ENCODE measurements at regions not wholly inside any gene's neighbourhood (a gene's known extent, or its start where the extent isn't known, plus 50 kb on each side); places are given as distances from the start of the nearest gene placed in this dataset.

DNA sequence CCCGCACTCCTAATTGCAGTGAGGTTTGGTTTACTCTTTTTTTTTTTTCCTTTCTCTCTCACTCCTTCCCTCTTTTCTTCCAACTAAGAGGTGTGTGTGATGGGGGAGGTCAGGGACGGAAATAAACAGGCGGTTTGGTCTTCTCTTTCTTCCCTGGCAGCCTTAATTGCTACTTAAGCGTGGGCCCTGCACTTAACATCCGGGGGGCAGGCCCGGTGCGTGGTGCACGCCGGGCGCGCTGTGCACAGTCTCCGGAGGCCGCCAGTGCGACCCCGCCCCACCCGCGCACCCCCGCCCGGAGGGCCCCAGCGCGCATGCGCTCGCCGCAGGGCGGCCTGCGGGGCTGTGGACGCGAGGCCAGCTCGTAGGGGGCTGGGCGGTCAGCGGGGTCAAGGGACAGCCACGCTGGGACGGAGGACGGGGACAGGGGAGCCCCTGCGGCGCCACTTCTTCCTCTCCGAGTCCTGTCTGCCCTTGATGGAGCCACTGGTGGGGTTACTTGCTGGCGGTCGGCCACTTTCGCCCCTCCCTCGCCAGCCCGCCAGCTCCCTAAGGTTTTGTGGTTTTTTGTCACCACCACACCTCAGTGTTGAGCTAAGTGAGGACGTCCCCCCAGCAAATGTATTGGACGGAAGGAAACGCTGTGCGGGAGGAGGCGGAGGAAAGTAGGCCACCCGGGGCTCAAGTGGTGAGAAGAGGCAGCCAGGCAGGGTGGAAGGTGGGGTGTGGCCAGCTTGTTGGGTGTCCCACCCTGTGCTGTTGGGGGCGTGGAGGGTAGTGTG is 120.9 kb downstream of the MRM1 start:
- no peaks in the 10 kb centered on the region for H3K36me3 ChIP-seq
- peak overlapping the region; percentile 17 to 60 (median 44) for H3K4me3 ChIP-seq
- H3K27ac ChIP-seq, result peak overlapping the region in 3 of 12 donors; percentile 3 to 61 (median 11)
- intact Hi-C loops (cut with DNase I), result no loop called here
- peaks cover 0 to 9% (median 3%) of the 10 kb centered on the region in 12 donors for H3K4me1 ChIP-seq
- DNase-seq (peak; percentile 38 to 83 (median 53)), ATAC-seq (peak in 3 of 4 donors; percentile 65 to 88 (median 84))
- TF ChIP-seq, protein P1, sequence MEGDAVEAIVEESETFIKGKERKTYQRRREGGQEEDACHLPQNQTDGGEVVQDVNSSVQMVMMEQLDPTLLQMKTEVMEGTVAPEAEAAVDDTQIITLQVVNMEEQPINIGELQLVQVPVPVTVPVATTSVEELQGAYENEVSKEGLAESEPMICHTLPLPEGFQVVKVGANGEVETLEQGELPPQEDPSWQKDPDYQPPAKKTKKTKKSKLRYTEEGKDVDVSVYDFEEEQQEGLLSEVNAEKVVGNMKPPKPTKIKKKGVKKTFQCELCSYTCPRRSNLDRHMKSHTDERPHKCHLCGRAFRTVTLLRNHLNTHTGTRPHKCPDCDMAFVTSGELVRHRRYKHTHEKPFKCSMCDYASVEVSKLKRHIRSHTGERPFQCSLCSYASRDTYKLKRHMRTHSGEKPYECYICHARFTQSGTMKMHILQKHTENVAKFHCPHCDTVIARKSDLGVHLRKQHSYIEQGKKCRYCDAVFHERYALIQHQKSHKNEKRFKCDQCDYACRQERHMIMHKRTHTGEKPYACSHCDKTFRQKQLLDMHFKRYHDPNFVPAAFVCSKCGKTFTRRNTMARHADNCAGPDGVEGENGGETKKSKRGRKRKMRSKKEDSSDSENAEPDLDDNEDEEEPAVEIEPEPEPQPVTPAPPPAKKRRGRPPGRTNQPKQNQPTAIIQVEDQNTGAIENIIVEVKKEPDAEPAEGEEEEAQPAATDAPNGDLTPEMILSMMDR (IDR thresholded peaks at IDR 0.05), result no peak
- peak in 1 of 2 donors; percentile 13 for TF ChIP-seq POLR2A (IDR thresholded peaks at IDR 0.05)
- H3K9me3 ChIP-seq, result no peaks in the 10 kb centered on the region
- H3K27me3 ChIP-seq, result peaks cover 0 to 31% (median 0%) of the 10 kb centered on the region in 9 donors
- WGBS, 4 donors, result 8 to 13% (median 10%) methylated on average over 32 to 49 of the region's 49 CpGs

DNA sequence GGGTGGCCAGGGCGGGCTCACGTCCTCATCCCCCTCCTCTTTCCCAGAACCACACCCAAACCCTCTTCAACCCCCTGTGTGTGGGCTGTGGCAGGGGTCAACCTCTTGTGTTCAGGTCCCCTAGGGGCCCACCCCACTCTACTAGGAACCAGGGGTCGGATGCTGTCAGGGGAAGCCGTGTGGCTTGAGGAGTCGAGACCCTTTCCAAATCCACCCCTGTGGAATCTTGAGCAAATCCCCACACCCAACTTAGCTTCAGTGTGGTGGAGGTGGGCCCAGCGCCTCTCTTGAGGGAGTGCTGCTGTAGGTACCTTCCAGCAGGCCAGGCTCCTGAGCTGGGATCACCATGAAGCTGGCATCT is 121.5 kb downstream of the MRM1 start:
- no peaks in the 10 kb centered on the region for H3K36me3 ChIP-seq
- DNase-seq, result no peak
- no peaks in the 10 kb centered on the region for H3K9me3 ChIP-seq
- 50 to 76% (median 74%) methylated on average over 2 to 6 of the region's 6 CpGs for WGBS, 4 donors
- intact Hi-C loops (cut with DNase I), result no loop called here
- H3K27ac ChIP-seq, result peak overlapping the region in 2 of 12 donors; percentile 11 to 61
- peak overlapping the region in 2 of 12 donors; percentile 53 to 60 for H3K4me3 ChIP-seq
- H3K27me3 ChIP-seq, result peaks cover 0 to 30% (median 4%) of the 10 kb centered on the region in 9 donors
- no peak for ATAC-seq
- TF ChIP-seq, protein P1 (IDR thresholded peaks at IDR 0.05), result no peak
- TF ChIP-seq POLR2A (IDR thresholded peaks at IDR 0.05), result no peak
- H3K4me1 ChIP-seq, result peaks cover 0 to 9% (median 3%) of the 10 kb centered on the region in 12 donors

DNA sequence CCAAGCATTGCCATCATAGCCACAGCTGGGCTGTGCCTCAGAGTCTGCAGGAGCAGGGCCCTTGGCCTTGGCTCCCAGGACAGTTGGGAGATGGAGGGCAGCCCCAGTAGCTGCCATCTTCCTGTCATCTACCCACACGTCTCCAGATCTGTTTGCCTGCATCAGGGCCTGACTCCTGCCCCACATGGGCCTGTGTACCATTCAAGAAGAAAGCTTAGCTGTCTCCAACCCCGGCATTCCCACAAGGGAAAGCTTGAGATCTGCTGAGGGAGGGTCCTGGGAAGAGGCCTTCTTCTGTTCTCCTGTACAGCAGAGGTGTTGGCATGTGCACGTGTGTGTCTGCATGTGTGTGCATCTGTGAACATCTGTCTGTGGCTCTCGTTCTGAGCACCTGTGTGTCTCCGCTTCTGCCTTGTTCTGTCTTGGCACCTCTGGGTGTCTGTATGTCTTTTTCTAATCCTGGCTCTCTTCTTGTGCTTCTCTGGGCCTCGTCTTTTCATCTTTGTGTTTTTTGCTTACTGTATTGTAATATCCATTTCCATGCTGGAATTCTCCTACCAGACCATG is 122.2 kb downstream of the MRM1 start:
- Histone ChIP-seq H3K36me3 (no peaks in the 10 kb centered on the region), H3K4me1 (peaks cover 0 to 12% (median 3%) of the 10 kb centered on the region in 12 donors), H3K4me3 (no peak overlapping the region), H3K9me3 (no peaks in the 10 kb centered on the region), H3K27me3 (peaks cover 0 to 35% (median 7%) of the 10 kb centered on the region in 9 donors), H3K27ac (no peak overlapping the region)
- TF ChIP-seq POLR2A (IDR thresholded peaks at IDR 0.05), result no peak
- TF ChIP-seq, protein P1 (IDR thresholded peaks at IDR 0.05), result no peak
- WGBS, 4 donors, result 59 to 76% (median 69%) methylated on average over 5 to 6 of the region's 6 CpGs
- no peak for DNase-seq
- no peak for ATAC-seq
- intact Hi-C loops (cut with DNase I), result no loop called here

DNA sequence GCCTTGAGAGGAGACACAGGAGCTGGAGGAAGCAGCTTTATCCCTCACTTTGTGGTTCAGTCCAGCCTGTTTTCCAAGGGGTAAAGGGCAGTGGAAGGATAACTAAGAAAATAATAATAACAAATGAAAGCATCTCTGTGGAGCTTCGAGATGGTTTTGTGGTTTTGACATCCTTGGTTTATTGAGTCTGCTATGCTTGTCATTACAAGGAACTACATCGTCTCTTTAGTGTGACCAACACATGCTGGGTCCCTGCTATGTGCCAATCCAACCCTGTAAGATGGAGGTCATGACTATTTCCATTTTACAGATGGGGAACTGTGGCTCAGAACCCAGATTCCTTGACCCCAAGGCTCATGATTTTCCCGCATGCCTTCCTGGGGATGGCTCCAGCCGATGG is 124.8 kb downstream of the MRM1 start:
- Histone ChIP-seq H3K4me1 (peaks cover 0 to 16% (median 3%) of the 10 kb centered on the region in 12 donors), H3K4me3 (no peak overlapping the region), H3K36me3 (no peaks in the 10 kb centered on the region), H3K9me3 (no peaks in the 10 kb centered on the region), H3K27me3 (peaks cover 13 to 62% (median 33%) of the 10 kb centered on the region in 9 donors), H3K27ac (no peak overlapping the region)
- 77 to 91% (median 87%) methylated on average over 4 of the region's 4 CpGs for WGBS, 4 donors
- ATAC-seq (no peak), DNase-seq (no peak)
- intact Hi-C loops (cut with DNase I), result no loop called here
- no peak for TF ChIP-seq POLR2A (IDR thresholded peaks at IDR 0.05)
- TF ChIP-seq, protein P1 (IDR thresholded peaks at IDR 0.05), result no peak
